ENCODE measurements at regions not wholly inside any gene's neighbourhood (a gene's known extent, or its start where the extent isn't known, plus 50 kb on each side); places are given as distances from the start of the nearest gene placed in this dataset.

GRCh38 chr16:85380002-85380395 lies 233.1 kb upstream of the GSE1 start:
- TF ChIP-seq CTCF (IDR thresholded peaks at IDR 0.05 in 4 of 5, conservative IDR thresholded peaks at IDR 0.05 in 1 of 5) (no peak), POLR2A (IDR thresholded peaks at IDR 0.05) (no peak)
